HCT116 (cell line): ENCODE measurements at regions not wholly inside any gene's neighbourhood (a gene's known extent, or its start where the extent isn't known, plus 50 kb on each side); places are given as distances from the start of the nearest gene placed in this dataset.

ENCODE experiments used
- ATAC-seq: fragments of 200-7000 bp; cut with Tn5 transposase; 2 replicates; pipeline ENCODE4 v1.9.1; 2020; ENCODE audit warnings: mild to moderate bottlenecking, moderate library complexity
- BruUV-seq: library from RNA; stranded (reverse); fragments of 400-500 nt; replicated peaks from 2 replicates; lab custom pipeline; 2021; lab: Mats Ljungman, UMichigan
- CTCF ChIA-PET: fragments of 300-600 bp; sonication (Branson Sonifier 250); formaldehyde crosslinking; loops from one replicate; lab custom pipeline; 2021; ENCODE audit warnings: antibody characterized with exemption; lab: Charles Lee
- POLR2A ChIA-PET: fragments of 300-600, 350-600 bp; sonication (Branson Sonifier 250); formaldehyde crosslinking; loops from one replicate; lab custom pipeline; 2021; ENCODE audit warnings: antibody characterized with exemption; lab: Charles Lee
- RAD21 ChIA-PET, 2 experiments: fragments of 300-600 bp; sonication (Branson Sonifier 250); formaldehyde crosslinking; loops; one replicate each; lab custom pipeline; 2023; ENCODE audit warnings: low total read pairs in 2 of 2; ENCODE audit not compliant: uncharacterized antibody in 2 of 2, unreplicated experiment in 2 of 2, low non-redundant PET in 1 of 2; lab: Charles Lee
- DNase-seq: peaks from one replicate; pipeline ENCODE4 v3.0.0-alpha.2; 2010; ENCODE audit warnings: low read depth, low spot score
- H2AFZ ChIP-seq: fragments of 200-600 bp; shearing (Covaris generic), sonication (generic); 2 replicates; pipeline ENCODE4 v1.6.1; 2017; ENCODE audit warnings: low read depth, mixed run types, mixed read lengths, antibody characterized with exemption, low read length; ENCODE audit not compliant: poor library complexity, severe bottlenecking
- H3K27ac ChIP-seq: 2 replicates; pipeline ENCODE4 v1.5.1; 2012; ENCODE audit warnings: low read depth, low read length
- H3K27me3 ChIP-seq: fragments of 200-600 bp; sonication (generic); 2 replicates; pipeline ENCODE4 v1.6.1; 2016; ENCODE audit warnings: mixed run types, low read length, mixed read lengths; ENCODE audit not compliant: insufficient read depth
- H3K36me3 ChIP-seq, 2 experiments: fragments of 200-500 bp in 1 of 2; fragments of 200-600 bp in 1 of 2; sonication (Bioruptor generic) in 1 of 2; sonication (generic) in 1 of 2; 2 replicates each; pipeline versions ENCODE4 v1.5.1 to v1.6.1; 2014 to 2016; ENCODE audit warnings: low read length in 2 of 2, inconsistent platforms in 1 of 2, mixed read lengths in 1 of 2, mixed run types in 1 of 2; ENCODE audit not compliant: insufficient read depth in 2 of 2, control insufficient read depth in 1 of 2
- H3K4me1 ChIP-seq, 2 experiments: fragments of 200-600 bp in 1 of 2; sonication (generic) in 1 of 2; 2 replicates each; pipeline versions ENCODE4 v1.5.1 to v1.6.1; 2012 to 2017; ENCODE audit warnings: low read length in 2 of 2, inconsistent platforms in 1 of 2, mild to moderate bottlenecking in 1 of 2, mixed read lengths in 1 of 2, mixed run types in 1 of 2, moderate library complexity in 1 of 2; ENCODE audit not compliant: insufficient read depth in 2 of 2, control insufficient read depth in 1 of 2
- H3K4me2 ChIP-seq: fragments of 200-600 bp; sonication (generic); 2 replicates; pipeline ENCODE4 v1.6.1; 2017; ENCODE audit warnings: mixed run types, low read length, mixed read lengths
- H3K4me3 ChIP-seq, 2 experiments: fragments of 200-600 bp in 1 of 2; sonication (generic) in 1 of 2; replicated peaks in 1 of 2; 2 replicates each; pipeline ENCODE4 v1.5.1; 2011 to 2016; ENCODE audit warnings: low read length in 2 of 2, control low read depth in 1 of 2, low read depth in 1 of 2, mild to moderate bottlenecking in 1 of 2, mixed read lengths in 1 of 2, mixed run types in 1 of 2
- H3K79me2 ChIP-seq: fragments of 200-600 bp; sonication (generic); 2 replicates; pipeline ENCODE4 v1.6.1; 2017; ENCODE audit warnings: mild to moderate bottlenecking, mixed run types, low read length, moderate library complexity, mixed read lengths; ENCODE audit not compliant: insufficient read depth
- H3K9ac ChIP-seq: fragments of 200-600 bp; sonication (generic); 2 replicates; pipeline ENCODE4 v1.6.1; 2016; ENCODE audit warnings: low read length, mixed read lengths
- H3K9me2 ChIP-seq: fragments of 200-600 bp; sonication (generic), shearing (Covaris generic); 2 replicates; pipeline ENCODE4 v1.6.1; 2017; ENCODE audit warnings: mixed run types, mild to moderate bottlenecking, moderate library complexity; ENCODE audit not compliant: insufficient read depth
- H3K9me3 ChIP-seq, 2 experiments: fragments of 200-500 bp in 1 of 2; fragments of 200-600 bp in 1 of 2; sonication (Bioruptor generic) in 1 of 2; sonication (generic) in 1 of 2; 2 replicates each; pipeline ENCODE4 v1.6.1; 2014 to 2017; ENCODE audit warnings: low read length in 2 of 2, mixed read lengths in 2 of 2, inconsistent platforms in 1 of 2, low read depth in 1 of 2, mild to moderate bottlenecking in 1 of 2, mixed run types in 1 of 2, moderate library complexity in 1 of 2; ENCODE audit not compliant: control insufficient read depth in 1 of 2, insufficient read depth in 1 of 2
- H4K20me1 ChIP-seq: fragments of 200-600 bp; sonication (generic), shearing (Covaris generic); 2 replicates; pipeline ENCODE4 v1.6.1; 2017; ENCODE audit warnings: mixed run types, mild to moderate bottlenecking, moderate library complexity; ENCODE audit not compliant: insufficient read depth
- CBX3 ChIP-seq: IDR thresholded peaks from 2 replicates; pipeline ENCODE4 v1.6.1; 2012; ENCODE audit warnings: low read depth
- CEBPB ChIP-seq: IDR thresholded peaks from 2 replicates; pipeline ENCODE4 v1.6.1; 2012; ENCODE audit warnings: low read depth
- CTCF ChIP-seq, 3 experiments: fragments of 200-600 bp in 1 of 3; sonication (generic) in 1 of 3; IDR thresholded peaks in 2 of 3; conservative IDR thresholded peaks in 1 of 3; 2 replicates each; pipeline ENCODE4 v1.5.1; 2012 to 2017; ENCODE audit warnings: low read depth in 2 of 3, low read length in 2 of 3, antibody characterized with exemption in 1 of 3, borderline replicate concordance in 1 of 3, control low read depth in 1 of 3, mild to moderate bottlenecking in 1 of 3, mixed read lengths in 1 of 3, mixed run types in 1 of 3, moderate library complexity in 1 of 3; ENCODE audit not compliant: insufficient read depth in 1 of 3
- EZH2 ChIP-seq: fragments of 200-600 bp; sonication (generic); IDR thresholded peaks from 2 replicates; pipeline ENCODE4 v1.6.1; 2017; ENCODE audit warnings: antibody characterized with exemption, mixed run types
- EZH2phosphoT487 ChIP-seq: fragments of 200-600 bp; IDR thresholded peaks from 2 replicates; pipeline ENCODE4 v1.6.1; 2018; ENCODE audit warnings: antibody characterized with exemption, borderline replicate concordance
- FOSL1 ChIP-seq: IDR thresholded peaks from 2 replicates; pipeline ENCODE4 v1.6.1; 2012; ENCODE audit warnings: low read depth
- JUND ChIP-seq: IDR thresholded peaks from 2 replicates; pipeline ENCODE4 v1.6.1; 2012
- MAX ChIP-seq: IDR thresholded peaks from 2 replicates; pipeline ENCODE4 v1.6.1; 2012
- POLR2A ChIP-seq: IDR thresholded peaks from 2 replicates; pipeline ENCODE4 v1.7.0; 2011; ENCODE audit warnings: borderline replicate concordance; ENCODE audit not compliant: insufficient read depth, insufficient read length; ENCODE audit errors: extremely low read depth
- POLR2AphosphoS5 ChIP-seq: IDR thresholded peaks from 2 replicates; pipeline ENCODE4 v1.6.1; 2011; ENCODE audit warnings: mild to moderate bottlenecking, low read depth, low read length, moderate library complexity
- RAD21 ChIP-seq: IDR thresholded peaks from 2 replicates; pipeline ENCODE4 v1.6.1; 2012; ENCODE audit warnings: low read depth, mild to moderate bottlenecking
- SIN3A ChIP-seq: IDR thresholded peaks from 2 replicates; pipeline ENCODE4 v1.6.1; 2012; ENCODE audit warnings: low read depth
- SP1 ChIP-seq: IDR thresholded peaks from 2 replicates; pipeline ENCODE4 v1.6.1; 2012; ENCODE audit warnings: low read depth
- SRF ChIP-seq: IDR thresholded peaks from 2 replicates; pipeline ENCODE4 v1.6.1; 2012; ENCODE audit warnings: low read depth
- TCF7L2 ChIP-seq: IDR thresholded peaks from 2 replicates; pipeline ENCODE4 v1.7.0; 2011; ENCODE audit warnings: borderline replicate concordance, inconsistent platforms; ENCODE audit not compliant: insufficient read depth, insufficient read length; ENCODE audit errors: extremely low read depth
- YY1 ChIP-seq: IDR thresholded peaks from 2 replicates; pipeline ENCODE4 v1.6.1; 2011; ENCODE audit warnings: low read length, low read depth, moderate library complexity, mild to moderate bottlenecking; ENCODE audit not compliant: insufficient replicate concordance; ENCODE audit errors: extremely low read depth
- ZBTB33 ChIP-seq: IDR thresholded peaks from 2 replicates; pipeline ENCODE4 v1.6.1; 2011; ENCODE audit warnings: mild to moderate bottlenecking, low read length, moderate library complexity; ENCODE audit not compliant: insufficient replicate concordance; ENCODE audit errors: extremely low read depth
- ZFX ChIP-seq: fragments of 450-650 bp; IDR thresholded peaks from 2 replicates; pipeline ENCODE4 v1.6.1; 2017
- ZNF274 ChIP-seq: fragments of 200-500 bp; sonication (Bioruptor generic); IDR thresholded peaks from 2 replicates; pipeline ENCODE4 v1.6.1; 2014; ENCODE audit warnings: mild to moderate bottlenecking, low read depth, low read length, inconsistent platforms
- intact Hi-C: fragments of 100-400 bp; cut with micrococcal nuclease; formaldehyde crosslinking; loops from 2 replicates; pipeline ENCODE4 v1.10.0; 2022
- TF ChIP-seq, protein P1 (sequence below): IDR thresholded peaks from 2 replicates; pipeline ENCODE4 v1.6.1; 2012; ENCODE audit warnings: low read depth
- TF ChIP-seq, protein P2 (sequence below): IDR thresholded peaks from 2 replicates; pipeline ENCODE4 v1.6.1; 2012

DNA sequence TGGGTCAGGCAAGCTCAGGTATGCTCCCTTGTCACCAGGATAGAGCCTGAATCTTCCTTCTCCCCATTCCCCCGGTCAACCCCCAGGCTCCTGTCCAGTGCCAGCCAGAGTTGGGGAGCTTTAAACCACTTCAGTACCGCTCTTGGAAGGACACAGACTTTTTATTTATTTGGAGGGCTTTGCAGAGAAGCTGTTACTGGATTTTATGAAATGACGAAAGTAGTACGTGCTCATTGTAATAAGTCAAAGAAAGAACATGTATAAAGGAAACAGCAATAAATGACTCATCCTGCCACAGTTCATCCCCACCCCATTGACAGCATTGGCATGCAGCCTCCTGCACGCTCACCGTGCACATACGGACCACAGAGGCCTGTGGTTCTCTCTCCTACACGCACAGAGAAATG lies 230.3 kb downstream of the AUH start:
- Histone ChIP-seq H3K4me3 (peak overlapping the region in 1 of 2 experiments; percentile 27; a peak in 2 of 4 replicates), H2AFZ (peak overlapping the region; percentile 79), H3K9ac (peak overlapping the region; percentile 8; the same call in 1 of the 2 replicates), H4K20me1 (no peaks in the 10 kb centered on the region), H3K4me2 (peak overlapping the region; percentile 61), H3K4me1 (peaks cover 12 to 20% of the 10 kb centered on the region in 2 experiments), H3K79me2 (no peaks in the 10 kb centered on the region), H3K36me3 (no peaks in the 10 kb centered on the region), H3K27ac (peak overlapping the region; percentile 2; the same call in 1 of the 2 replicates), H3K9me2 (no peaks in the 10 kb centered on the region), H3K27me3 (no peaks in the 10 kb centered on the region), H3K9me3 (no peaks in the 10 kb centered on the region)
- no TSS peak for BruUV-seq
- ChIA-PET RAD21 (no interaction called here), POLR2A (no interaction called here), CTCF (no interaction called here)
- ATAC-seq (peak; percentile 95), DNase-seq (peak; percentile 61)
- TF ChIP-seq CBX3 (peak; percentile 97), EZH2phosphoT487 (no peak), EZH2 (no peak), CTCF (IDR thresholded peaks at IDR 0.05 in 2 of 3, conservative IDR thresholded peaks at IDR 0.05 in 1 of 3; ENCODE audit: borderline replicate concordance in 1 of 3, insufficient read depth in 1 of 3, low read depth in 2 of 3, low read length in 2 of 3) (no peak), RAD21 (no peak; the same call in 1 of the 2 replicates), FOSL1 (peak; percentile 92), TCF7L2 (no peak), ZNF274 (no peak), POLR2A (no peak), CEBPB (peak; percentile 70; the same call in 1 of the 2 replicates), SP1 (peak; percentile 92), JUND (peak; percentile 92), SRF (peak; percentile 52; the same call in 1 of the 2 replicates), MAX (peak; percentile 86), YY1 (no peak), ZFX (no peak; the same call in 1 of the 2 replicates), ZBTB33 (no peak), SIN3A (peak; percentile 71; the same call in 1 of the 2 replicates), POLR2AphosphoS5 (peak; percentile 54; the same call in 1 of the 2 replicates)
- TF ChIP-seq, protein P1, sequence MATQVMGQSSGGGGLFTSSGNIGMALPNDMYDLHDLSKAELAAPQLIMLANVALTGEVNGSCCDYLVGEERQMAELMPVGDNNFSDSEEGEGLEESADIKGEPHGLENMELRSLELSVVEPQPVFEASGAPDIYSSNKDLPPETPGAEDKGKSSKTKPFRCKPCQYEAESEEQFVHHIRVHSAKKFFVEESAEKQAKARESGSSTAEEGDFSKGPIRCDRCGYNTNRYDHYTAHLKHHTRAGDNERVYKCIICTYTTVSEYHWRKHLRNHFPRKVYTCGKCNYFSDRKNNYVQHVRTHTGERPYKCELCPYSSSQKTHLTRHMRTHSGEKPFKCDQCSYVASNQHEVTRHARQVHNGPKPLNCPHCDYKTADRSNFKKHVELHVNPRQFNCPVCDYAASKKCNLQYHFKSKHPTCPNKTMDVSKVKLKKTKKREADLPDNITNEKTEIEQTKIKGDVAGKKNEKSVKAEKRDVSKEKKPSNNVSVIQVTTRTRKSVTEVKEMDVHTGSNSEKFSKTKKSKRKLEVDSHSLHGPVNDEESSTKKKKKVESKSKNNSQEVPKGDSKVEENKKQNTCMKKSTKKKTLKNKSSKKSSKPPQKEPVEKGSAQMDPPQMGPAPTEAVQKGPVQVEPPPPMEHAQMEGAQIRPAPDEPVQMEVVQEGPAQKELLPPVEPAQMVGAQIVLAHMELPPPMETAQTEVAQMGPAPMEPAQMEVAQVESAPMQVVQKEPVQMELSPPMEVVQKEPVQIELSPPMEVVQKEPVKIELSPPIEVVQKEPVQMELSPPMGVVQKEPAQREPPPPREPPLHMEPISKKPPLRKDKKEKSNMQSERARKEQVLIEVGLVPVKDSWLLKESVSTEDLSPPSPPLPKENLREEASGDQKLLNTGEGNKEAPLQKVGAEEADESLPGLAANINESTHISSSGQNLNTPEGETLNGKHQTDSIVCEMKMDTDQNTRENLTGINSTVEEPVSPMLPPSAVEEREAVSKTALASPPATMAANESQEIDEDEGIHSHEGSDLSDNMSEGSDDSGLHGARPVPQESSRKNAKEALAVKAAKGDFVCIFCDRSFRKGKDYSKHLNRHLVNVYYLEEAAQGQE: no peak
- TF ChIP-seq, protein P2, sequence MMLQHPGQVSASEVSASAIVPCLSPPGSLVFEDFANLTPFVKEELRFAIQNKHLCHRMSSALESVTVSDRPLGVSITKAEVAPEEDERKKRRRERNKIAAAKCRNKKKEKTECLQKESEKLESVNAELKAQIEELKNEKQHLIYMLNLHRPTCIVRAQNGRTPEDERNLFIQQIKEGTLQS: no peak
- intact Hi-C loops: loop anchor here (10.0 kb wide), 1 partner anchor 173 kb away; no protein-coding TSS in a partner anchor
